Liver (tissue), 3 donors: ENCODE measurements at regions not wholly inside any gene's neighbourhood (a gene's known extent, or its start where the extent isn't known, plus 50 kb on each side); places are given as distances from the start of the nearest gene placed in this dataset.

Experiments
- ATF3 ChIP-seq: IDR thresholded peaks from 2 replicates; pipeline ENCODE4 v1.6.1; 2016; ENCODE audit warnings: antibody characterized with exemption
- CTCF ChIP-seq: fragments of 150-350 bp; IDR thresholded peaks from 2 replicates; pipeline ENCODE4 v1.5.1; 2017; ENCODE audit warnings: improper control_type of control experiment, low read depth, low read length; ENCODE audit not compliant: missing input control
- JUND ChIP-seq, 2 donors: IDR thresholded peaks; 2 replicates each; pipeline ENCODE4 v1.6.1; 2016; ENCODE audit warnings: antibody characterized with exemption in 2 of 2
- ZBTB33 ChIP-seq: IDR thresholded peaks from 2 replicates; pipeline ENCODE4 v1.6.1; 2016; ENCODE audit warnings: antibody characterized with exemption
- donor health status: healthy.
- donor health status: healthy.

- TF ChIP-seq JUND (IDR thresholded peaks at IDR 0.05) (no peak), CTCF (no peak), ZBTB33 (no peak), ATF3 (no peak)
These were observed 232.2 kb downstream of the ERMARD start for GRCh38 chr6:169983651-169984050.
